HG03460 (cell line): ENCODE measurements at regions not wholly inside any gene's neighbourhood (a gene's known extent, or its start where the extent isn't known, plus 50 kb on each side); places are given as distances from the start of the nearest gene placed in this dataset.
"Not testable (repeated sequence)": the region's sequence is repeated elsewhere in the genome, so short reads cannot be mapped to it uniquely, and the experiment has no call there.

Experiments used
- ATAC-seq: cut with Tn5 transposase; IDR thresholded peaks from one replicate; pipeline ENCODE4 v1.9.1; 2021; ENCODE audit not compliant: unreplicated experiment

GRCh38 chr1:104646233-104646632 lies 896.5 kb downstream of the AMY1C start:
- ATAC-seq = no peak

DNA sequence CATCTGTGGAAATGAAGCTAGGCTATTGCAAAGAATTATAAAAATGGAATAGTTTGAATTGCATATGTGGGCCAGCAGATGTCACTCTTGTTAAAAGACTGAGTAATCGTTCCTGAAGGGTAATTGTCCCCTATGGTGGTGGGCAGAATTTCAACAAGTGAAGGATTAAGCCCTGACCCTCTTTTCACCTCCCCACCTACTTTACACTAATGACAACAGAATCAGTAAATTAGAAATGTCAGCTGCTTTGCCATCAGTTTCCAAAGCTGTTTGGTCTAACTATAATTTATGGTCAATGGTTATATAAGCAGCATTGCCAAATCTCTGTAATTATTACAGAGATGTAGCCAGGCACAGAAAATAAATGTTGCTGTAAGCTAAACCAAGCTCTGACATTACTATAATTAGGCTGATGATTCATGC lies 898.6 kb downstream of the AMY1C start:
- ATAC-seq = no peak

- not testable (repeated sequence) for ATAC-seq
Measured at GRCh38 chr1:104664374-104664773, 914.7 kb downstream of the AMY1C start.

DNA sequence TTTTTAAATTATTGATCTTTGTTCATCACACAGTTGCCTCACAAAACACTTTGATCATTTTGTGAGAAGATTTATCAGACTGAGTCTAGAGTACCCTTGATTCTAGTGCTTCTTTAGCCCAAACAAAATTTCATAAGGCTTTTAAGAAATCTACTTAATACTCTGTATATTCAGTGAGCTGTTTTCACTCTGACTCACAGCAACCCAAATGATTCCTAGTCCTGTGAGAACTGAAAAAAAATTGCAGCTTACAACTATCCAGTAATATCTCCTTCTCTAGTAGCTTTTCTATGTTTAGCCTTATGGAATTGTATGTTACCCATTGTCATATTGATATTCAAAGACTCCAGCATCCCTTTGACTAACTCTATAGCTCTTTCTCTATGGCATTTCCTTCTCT lies 915.6 kb downstream of the AMY1C start:
- no peak for ATAC-seq

- no peak for ATAC-seq
Measured at GRCh38 chr1:104671684-104672353, 922.1 kb downstream of the AMY1C start.

- no peak for ATAC-seq
Measured at GRCh38 chr1:104699433-104699832, 949.7 kb downstream of the AMY1C start.

GRCh38 chr1:104702731-104703130 lies 953.0 kb downstream of the AMY1C start:
- no peak for ATAC-seq

GRCh38 chr1:104706631-104707147 lies 957.0 kb downstream of the AMY1C start:
- no peak for ATAC-seq

GRCh38 chr1:104718752-104719151 lies 969.1 kb downstream of the AMY1C start:
- ATAC-seq = no peak

DNA sequence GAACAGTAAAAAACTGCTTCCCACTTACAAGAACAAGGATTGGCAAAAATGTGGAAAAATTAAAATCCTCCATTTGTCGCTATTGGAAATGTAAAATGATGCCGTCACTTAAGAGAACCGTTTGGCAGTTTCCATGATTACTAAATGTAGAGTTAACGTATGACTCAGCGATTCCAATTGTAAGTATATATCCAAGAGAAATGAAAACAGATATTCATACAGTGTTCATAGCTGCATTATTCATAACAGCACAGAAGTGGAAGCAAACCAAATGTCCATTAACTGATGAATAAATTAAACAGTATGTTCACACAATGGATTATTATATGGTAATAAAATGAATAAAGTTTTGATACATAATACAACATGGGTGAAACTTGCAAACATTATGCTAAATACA lies 971.0 kb downstream of the AMY1C start:
- no peak for ATAC-seq

DNA sequence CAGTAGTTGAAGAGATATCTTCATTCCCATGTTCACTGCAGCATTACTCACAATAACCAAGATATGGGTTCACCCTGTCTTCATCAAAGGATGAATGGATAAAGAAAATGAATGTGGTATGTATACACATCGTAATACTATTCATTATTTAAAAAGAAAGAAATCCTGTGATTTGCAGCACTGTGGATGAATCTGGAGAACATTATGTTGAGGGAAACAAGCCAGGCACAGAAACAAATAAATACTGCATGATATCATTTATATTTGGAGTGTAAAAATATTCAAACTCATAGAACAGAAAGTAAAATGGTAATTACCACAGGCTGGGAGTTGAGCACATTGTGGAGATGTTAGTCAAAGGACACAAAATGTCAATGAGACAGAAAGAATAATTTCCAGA lies 977.2 kb downstream of the AMY1C start:
- no peak for ATAC-seq

DNA sequence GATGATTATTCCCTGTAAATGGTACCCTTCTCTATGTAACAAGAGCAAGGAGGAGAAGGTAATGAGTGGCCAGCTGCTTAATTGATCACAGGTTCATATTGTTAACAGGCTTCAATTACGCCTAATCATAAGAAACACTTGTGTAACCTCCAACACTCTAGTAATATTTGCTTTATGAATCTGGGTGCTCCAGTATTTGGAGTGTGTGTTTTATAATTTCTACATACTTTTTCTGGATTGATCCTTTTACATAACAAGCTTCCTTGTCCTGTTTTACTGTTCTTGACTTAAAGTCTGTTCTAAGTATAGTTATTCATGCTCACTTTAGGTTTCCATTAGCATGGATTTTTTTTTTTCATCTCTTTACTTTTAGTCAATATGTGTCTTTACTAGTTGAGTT lies 984.2 kb downstream of the AMY1C start:
- ATAC-seq = no peak

DNA sequence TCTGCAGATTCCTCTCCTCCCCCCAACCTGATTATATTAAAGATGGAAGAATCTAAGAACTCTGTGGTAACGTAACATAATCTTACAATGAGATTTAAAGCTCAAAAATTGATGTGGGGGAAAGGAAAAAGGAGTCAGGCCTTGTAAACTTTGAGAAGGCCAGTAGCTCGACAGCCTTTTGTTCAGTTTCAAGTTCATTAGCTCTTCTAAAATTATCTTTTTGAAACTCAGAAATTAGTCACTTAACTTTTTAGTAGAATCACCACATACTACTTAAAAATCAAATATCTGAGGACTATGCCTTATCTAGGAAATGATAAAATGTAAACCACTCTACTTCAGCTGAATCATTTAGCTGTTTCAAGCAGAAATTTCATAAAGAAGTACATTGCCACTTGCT lies 996.2 kb downstream of the AMY1C start:
- no peak for ATAC-seq

DNA sequence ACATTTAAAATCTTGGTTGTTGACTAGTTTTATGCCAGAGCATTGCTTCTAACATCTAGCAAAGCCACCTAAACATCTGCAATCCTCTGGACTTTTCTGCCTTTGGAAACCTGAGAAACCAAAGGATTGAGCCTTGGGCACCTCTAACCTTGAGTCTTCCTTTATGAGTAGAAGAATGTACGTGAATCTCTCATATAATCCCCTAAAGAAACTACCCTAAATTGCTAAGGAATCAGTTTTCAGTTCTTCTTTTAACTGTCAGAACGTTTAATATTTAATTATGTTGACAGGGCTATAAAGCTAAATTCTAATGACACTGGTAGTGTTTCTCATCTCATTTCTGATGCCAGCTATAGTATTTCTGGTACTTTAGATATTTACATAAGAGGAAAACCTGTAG lies 997.3 kb downstream of the AMY1C start:
- ATAC-seq = peak; percentile 68

GRCh38 chr1:104760017-104760416 lies 1010.3 kb downstream of the AMY1C start:
- ATAC-seq = peak; percentile 94

DNA sequence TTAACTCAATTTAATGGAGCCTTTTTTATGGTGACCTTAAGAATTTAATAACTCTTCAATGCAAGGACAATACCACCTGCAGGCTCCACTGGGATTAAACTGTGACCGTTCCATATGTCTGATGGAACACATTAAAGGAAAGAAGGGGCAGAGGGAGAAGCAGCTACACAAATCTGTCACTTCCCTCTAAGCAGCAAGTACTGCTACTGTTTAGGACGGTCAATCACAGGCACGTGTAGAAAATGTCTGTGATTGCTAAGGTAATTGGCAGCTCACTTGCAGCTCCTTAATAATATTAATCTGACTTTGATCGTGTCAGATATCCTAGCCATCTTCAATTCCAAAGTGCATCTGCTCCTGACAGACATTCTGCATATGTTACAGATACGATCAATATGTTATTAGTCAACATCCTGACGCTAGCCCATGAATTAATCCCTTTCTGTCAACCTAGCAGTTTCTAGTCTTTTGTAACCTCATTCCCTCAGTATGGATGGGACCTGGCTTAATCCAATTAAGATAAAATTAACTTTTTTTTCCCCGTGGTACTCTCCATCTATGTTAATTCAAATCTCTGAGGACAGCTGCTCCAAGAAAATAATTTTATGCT lies 1012.4 kb downstream of the AMY1C start:
- no peak for ATAC-seq

GRCh38 chr1:104765085-104765484 lies 1015.4 kb downstream of the AMY1C start:
- peak; percentile 83 for ATAC-seq

DNA sequence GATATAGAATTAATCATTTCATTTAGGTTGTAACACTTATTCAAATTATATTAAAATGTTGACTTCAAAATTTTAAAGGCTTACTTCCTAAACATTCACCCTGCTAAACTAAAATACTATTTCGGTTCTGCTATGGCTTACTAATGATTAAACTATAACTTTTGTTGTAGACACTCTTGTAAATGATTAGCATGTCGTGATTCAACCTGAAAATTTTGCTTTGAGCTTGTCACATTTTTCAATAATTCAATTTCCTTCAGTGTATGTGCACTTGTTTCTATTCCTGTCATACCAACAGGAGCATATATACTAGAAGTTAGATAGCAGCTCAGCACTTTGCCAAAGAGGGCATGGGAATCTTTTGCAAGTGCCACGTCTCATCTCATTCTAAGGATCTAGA lies 1018.8 kb downstream of the AMY1C start:
- peak; percentile 66 for ATAC-seq

DNA sequence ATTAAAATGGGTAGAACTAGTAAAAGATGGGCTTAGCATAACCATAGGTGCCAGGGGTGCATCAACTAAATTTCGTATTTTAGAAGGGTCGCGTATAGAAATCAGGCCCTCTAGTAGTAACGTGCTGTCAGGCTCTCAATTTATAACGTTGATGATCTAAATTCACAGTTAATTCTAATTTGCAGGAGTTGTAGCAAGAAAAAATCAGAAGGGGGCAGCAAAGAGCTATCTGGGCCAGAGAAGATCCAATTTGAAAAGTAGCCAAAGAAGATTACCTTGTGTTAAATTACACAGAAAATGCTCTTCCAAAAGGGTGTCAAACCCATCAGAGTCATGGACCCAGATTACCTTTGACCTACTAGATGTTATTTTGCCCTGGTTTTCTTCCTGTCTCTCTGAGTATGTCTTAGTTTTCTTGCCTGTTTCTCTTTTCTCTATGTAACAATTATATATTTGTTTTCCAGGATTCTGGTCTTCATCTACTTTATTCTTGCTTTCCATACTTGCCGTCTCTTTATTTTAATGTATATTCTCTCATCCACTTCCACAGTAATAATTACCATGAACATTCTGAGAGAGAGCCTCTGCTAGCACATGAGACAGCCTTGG lies 1030.9 kb downstream of the AMY1C start:
- no peak for ATAC-seq

GRCh38 chr1:104785575-104786187 lies 1036.0 kb downstream of the AMY1C start:
- ATAC-seq = no peak

DNA sequence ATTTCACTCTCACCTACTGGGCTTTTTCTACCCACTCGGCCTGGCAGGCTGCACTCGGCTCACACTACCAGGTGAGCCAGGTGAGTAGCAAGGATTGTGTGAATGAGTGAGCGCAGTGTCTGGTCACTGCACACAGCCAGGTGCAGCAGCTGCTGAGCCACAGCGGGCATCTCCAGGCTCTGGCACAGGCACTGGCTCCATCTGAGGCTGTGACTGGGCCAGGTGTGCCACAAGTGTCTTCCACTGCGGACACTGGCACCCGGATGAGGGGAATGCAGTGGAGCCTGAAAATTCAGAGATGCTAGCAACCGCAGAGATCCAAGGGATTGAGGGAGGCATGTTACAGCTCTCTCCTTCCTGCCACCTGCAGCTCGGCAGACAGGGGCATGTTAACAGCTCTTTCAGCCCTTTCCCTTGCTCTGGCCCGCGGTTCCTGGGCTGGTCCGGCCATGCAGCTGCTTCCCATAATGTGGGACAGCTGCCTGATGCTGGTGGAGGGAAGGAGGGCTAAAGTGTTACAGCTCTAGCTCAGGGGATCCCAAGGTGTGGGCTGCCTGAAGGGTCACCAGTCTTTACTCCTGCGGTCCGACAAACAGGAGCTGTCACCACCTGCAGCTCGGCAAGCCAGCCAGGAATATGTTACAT lies 1038.3 kb downstream of the AMY1C start:
- ATAC-seq = no peak
